GM19468 (cell line): ENCODE measurements at regions not wholly inside any gene's neighbourhood (a gene's known extent, or its start where the extent isn't known, plus 50 kb on each side); places are given as distances from the start of the nearest gene placed in this dataset.

Experiments
- ATAC-seq: cut with Tn5 transposase; IDR thresholded peaks from one replicate; pipeline ENCODE4 v1.9.1; 2021; ENCODE audit warnings: mild to moderate bottlenecking, moderate library complexity, moderate number of reproducible peaks; ENCODE audit not compliant: unreplicated experiment; ENCODE audit errors: extremely low read depth

GRCh38 chr2:67802291-67802690, 260.5 kb downstream of the C1D start:
- no peak for ATAC-seq

GRCh38 chr2:67802824-67803223, 260.0 kb downstream of the C1D start:
- ATAC-seq, result no peak

- ATAC-seq, result no peak
Measured at GRCh38 chr2:67806816-67807215, 256.0 kb downstream of the C1D start.

- no peak for ATAC-seq
Measured at GRCh38 chr2:67808112-67808511, 254.7 kb downstream of the C1D start.

- ATAC-seq, result no peak
Measured at GRCh38 chr2:67812682-67813081, 250.1 kb downstream of the C1D start.

- ATAC-seq, result no peak
Measured at GRCh38 chr2:67823726-67824125, 239.1 kb downstream of the C1D start.

GRCh38 chr2:67824186-67824585, 238.6 kb downstream of the C1D start:
- no peak for ATAC-seq

- ATAC-seq, result no peak
Measured at GRCh38 chr2:67825476-67825875, 237.3 kb downstream of the C1D start.

GRCh38 chr2:67828066-67828465, 234.7 kb downstream of the C1D start:
- no peak for ATAC-seq

GRCh38 chr2:67829470-67829869, 233.3 kb downstream of the C1D start:
- no peak for ATAC-seq

- no peak for ATAC-seq
Measured at GRCh38 chr2:67833632-67834031, 229.2 kb downstream of the C1D start.

GRCh38 chr2:67834482-67834881, 228.3 kb downstream of the C1D start:
- ATAC-seq, result no peak

GRCh38 chr2:67835266-67835665, 227.5 kb downstream of the C1D start:
- no peak for ATAC-seq

- no peak for ATAC-seq
Measured at GRCh38 chr2:67836866-67837265, 225.9 kb downstream of the C1D start.

- ATAC-seq, result no peak
Measured at GRCh38 chr2:67838205-67838604, 224.6 kb downstream of the C1D start.

GRCh38 chr2:67839242-67839641, 223.6 kb downstream of the C1D start:
- no peak for ATAC-seq

- no peak for ATAC-seq
Measured at GRCh38 chr2:67839668-67840067, 223.1 kb downstream of the C1D start.

- no peak for ATAC-seq
Measured at GRCh38 chr2:67840460-67841068, 222.2 kb downstream of the C1D start.

- no peak for ATAC-seq
Measured at GRCh38 chr2:67841711-67842110, 221.1 kb downstream of the C1D start.

GRCh38 chr2:67842375-67842959, 220.3 kb downstream of the C1D start:
- no peak for ATAC-seq

- no peak for ATAC-seq
Measured at GRCh38 chr2:67844024-67844540, 218.7 kb downstream of the C1D start.
